HG03280 (cell line): ENCODE measurements at regions not wholly inside any gene's neighbourhood (a gene's known extent, or its start where the extent isn't known, plus 50 kb on each side); places are given as distances from the start of the nearest gene placed in this dataset.

Experiments
- ATAC-seq: cut with Tn5 transposase; IDR thresholded peaks from one replicate; pipeline ENCODE4 v1.9.1; 2021; ENCODE audit warnings: mild to moderate bottlenecking, moderate library complexity; ENCODE audit not compliant: unreplicated experiment

DNA sequence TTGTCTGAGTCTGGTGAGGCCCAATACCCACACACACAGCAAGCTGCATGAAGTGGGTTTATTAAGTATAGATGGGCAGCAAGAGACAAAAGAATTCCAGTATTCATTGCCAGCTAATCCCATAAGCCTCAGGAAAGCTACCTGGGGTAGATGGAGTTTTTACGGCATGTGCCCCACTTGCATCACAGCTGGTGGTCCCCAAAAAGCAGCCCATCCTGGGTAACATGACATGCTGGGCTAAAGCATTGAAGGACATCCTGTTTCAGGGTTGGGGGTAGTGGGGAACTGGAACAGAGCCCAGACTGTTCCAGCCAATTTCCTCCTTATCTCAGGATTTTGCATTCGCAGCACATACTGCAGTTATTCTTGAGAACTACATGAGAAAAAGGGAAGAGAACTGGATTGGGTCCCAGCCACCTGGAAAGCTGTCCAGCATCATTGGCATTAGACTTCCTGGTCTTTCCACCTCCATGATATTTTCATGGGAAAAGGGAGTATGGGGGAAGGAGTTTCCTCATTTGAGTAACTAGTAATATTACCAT lies 240.1 kb upstream of the MMADHC start:
- ATAC-seq = no peak

DNA sequence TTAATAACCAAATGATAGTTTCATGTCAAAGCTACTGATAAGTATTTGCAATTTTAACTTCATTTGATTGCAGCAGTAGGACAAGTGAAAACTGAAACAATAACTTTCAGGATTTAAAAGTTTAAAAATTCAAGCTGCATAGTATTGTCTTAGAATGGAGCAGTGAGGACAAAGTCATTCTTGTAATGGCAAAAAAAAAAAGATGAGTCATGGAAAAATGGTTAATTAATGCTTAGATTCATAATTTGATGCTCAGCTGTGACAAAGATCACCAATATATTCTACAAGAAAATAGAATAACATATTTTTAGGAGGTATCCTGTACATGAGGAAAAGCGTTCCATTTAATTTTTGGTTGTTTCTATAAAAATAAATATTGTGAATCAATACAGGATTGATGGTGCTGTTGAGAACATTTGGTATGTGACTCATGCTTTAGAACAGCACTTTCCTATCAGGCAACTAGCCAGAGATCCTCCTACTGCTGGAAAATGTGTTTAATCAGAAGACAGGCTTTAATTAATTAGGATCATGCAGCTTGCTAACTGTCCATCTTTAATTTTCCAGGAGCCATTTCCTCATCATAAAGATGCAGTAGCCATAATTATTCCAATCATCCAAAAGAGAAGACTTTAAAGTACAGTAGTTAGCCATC lies 239.0 kb upstream of the MMADHC start:
- no peak for ATAC-seq

DNA sequence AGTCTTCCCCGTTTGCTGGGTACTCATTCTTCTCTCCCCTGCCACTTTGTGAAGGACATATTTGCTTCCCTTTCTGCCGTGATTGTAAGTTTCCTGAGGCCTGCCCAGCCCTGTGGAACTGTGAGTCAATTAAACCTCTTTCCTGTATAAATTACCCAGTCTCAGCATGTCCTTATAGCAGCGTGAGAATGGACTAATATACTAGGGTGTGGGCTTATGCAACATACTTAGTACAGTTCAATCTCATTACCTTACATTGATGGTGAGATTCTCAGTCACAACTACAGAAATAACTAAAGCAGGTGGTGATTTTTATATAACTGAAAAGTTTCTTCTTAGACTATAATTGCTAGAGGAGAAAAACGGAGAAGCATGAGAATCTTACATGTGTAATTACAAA lies 237.9 kb upstream of the MMADHC start:
- ATAC-seq = no peak

DNA sequence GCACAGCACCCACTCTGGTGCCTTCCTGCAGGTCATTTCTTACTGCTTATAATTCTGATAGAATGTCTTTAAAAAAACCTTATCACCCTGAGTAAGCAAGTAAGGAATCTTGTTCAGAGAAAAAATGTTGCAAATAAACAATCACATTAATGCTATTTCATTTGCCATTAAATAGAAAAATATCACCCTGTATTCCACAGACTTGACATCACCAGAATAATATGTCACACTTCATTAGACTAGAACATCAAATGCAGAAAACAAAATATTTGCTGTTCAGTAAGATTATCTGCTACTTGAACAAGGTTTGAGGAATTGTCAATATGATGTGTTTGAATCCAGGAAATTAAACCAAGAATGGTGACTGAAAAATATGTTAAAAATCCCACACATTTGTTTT lies 236.6 kb upstream of the MMADHC start:
- ATAC-seq = no peak

DNA sequence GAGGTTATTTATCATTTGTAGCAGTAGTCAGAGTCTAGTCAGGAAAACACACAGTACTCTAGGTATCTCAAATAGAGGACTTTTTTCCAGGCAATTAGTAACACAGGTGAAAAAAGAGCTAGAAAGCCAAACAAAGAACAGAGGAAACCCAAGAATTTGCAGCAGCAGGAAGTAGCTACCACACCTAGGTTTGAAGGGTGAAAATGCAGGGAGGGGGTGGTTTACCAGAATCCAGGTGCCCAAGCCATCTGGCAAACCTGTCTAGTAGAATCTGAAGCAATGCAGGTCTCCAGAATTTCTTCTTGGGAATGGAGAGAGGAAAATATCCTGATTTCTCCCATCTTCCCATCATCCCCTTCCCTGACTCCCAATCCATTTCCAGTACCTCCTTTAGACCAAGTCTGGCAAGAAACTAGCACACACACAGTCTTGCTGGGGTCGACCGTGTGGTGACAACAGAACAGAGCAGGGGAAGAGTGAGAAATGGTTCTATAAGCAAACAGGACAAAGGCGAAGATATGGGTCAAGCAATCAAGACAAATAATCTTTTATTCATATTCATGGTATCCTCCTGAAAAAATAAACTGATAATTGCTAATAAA lies 231.9 kb upstream of the MMADHC start:
- ATAC-seq = no peak

DNA sequence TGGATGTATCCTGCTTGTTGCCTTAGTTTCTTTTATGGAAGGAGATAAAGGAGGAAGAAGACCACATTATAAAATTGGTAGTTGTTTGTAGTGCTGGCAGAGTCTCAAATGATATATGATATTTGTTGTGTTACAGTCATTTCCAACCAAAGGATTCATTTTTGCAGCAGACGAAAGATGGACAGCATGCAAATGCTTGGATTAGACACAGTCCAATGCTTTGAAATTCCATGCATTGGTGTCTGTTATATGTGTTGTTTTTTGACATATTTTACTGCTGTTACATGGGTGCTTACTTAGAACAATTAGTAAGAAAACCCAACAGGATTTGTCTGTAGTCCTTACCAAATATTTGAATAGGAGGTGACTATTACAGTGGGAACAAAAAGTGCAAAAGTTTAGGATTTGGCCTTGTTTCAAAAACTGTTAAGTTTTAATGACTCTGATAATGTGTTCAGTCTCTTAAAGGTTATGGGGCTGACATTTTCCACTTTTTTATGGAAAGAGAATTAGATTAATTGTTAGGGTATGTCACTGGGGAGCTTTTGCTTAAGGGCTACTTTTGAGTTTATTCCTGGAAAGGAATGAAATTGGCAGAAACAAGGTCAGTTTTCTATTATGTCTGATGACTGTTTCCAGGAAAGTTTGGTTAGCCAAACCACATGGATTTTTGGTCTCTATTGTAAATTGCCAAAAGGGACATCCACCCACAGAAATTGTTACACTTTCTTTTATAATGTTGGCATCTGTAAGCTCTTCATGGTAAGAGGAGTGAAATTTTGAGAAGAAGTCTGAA lies 229.4 kb upstream of the MMADHC start:
- no peak for ATAC-seq

DNA sequence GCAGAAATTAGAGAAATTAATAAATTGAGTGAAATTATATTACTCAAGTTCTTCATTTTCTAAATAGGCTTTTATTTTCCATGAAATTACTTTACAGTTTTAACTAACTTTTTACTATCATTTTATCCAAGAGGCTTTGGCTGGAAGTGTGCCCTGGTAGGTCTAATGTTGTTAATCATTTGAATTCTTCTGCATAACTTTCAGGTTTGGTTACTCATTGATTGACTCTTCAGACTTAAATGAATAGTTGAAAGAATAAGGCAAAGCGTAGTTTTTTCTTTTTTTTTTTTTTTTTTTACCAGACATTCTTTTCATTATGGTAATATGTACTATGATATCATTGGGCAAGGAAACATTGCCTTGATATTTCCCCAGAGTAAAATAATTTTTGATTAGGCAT lies 228.4 kb upstream of the MMADHC start:
- ATAC-seq = no peak

DNA sequence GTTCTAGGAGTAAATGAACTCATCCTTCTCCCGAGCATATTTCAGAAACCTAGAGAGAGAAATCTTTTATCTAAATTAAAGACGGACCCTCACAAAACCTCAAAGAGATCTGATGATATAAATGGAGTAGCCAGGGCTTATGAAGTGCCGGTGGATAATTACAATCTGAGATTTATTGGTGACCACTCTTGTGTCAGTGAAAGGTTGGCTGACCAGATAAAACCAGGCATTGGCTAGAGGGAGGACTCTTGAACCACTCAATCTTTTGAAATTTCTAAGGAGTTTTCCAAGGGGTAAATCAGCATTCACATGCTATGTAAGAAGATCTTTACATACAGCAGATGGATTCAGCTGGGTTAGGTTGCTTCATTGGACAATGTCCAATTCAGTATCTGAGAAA lies 227.3 kb upstream of the MMADHC start:
- no peak for ATAC-seq

DNA sequence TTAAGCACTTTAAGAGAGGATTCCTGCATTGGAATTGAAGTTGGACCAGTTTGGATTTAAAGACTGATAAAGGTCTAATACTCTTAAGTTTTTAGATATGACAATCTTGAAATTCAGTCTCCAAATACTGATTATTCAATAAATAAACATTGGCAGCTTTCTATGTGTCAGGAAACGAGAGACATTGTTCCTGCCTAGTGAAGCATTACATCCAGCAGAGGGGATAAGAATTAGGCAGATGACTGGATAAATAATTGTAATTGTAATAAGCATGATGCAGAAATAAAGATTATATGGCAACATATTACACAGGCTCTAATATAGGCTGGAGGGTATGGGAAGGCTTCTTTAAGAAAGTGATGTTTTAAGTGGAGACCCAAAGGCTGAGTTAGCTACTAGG lies 226.5 kb upstream of the MMADHC start:
- no peak for ATAC-seq

DNA sequence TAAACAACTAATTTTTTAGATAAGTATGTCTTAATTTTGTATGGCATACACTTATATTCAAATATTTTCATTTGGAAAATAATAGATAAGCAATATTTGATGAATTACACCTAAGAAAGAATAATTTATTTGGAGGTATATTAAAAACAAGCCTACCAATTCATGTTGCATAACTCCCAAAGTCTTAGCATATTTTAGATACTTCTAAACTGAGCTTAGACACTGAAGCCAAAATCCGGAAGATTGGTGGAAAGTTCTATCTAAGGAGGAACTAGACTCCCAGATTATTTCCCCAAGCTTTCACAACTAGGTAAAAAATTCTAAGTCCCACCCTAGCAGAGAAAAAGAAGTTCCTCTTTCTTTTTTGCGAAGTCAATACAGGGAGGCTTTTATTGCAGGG lies 221.0 kb upstream of the MMADHC start:
- ATAC-seq = no peak

DNA sequence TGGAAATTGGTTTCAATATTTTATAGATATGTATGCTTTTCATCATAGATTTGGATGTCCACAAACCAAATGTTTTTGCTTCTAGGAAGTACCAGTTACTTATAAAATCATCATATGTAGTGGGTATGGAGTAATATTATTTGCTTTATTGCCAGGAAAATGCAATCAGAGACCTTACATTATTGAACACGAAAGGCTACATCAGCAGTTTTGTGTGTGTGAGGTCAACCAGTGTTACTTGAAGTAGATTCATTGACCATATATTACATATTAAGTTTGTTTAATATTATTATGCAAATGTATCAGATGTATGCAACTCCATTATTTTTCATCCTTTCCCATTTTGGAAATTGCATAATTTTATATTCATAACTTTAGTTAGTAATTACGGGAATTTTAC lies 219.1 kb upstream of the MMADHC start:
- no peak for ATAC-seq

DNA sequence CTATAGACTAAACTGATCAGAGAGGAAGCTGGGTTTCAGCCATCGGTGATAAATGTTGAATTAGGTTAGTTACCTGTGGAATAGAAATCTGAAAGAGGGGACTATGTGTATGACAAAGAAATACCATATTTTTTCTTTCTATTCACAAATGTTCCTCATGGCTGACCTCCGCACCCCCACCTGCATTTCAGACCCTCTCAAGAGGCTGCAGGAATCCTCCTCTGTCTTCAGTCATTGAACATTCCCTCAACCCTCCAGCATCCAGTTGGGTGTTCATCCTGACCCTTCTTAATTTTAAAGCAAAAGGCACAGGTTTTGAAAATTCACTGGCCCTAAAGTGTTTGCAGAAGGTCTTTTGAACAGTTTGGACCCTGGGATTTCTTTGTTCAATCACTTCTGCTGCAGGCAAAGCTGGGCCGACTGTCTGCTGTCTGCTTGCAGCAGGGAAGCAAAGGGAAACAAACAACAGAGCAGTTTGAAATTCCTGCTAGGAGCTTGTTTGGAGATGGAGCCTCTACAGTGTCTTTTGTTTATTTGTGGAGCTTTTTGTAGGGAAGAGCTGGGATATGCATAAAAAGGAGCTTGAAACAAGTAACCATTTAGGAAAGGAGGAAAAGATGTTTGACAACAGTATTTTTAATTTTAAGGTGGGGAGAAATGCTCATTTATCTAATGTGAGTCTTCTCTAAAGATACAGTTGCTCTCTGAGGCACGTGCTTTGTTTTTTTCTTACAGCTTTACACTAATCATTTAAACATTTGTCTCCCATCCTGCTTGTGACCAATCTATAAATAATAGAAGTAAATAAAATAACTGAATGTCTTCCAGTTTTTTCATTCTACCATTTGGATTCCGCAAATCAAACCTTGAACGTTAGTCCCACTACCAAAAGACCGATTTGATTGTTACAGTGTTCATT lies 213.3 kb upstream of the MMADHC start:
- ATAC-seq = no peak

DNA sequence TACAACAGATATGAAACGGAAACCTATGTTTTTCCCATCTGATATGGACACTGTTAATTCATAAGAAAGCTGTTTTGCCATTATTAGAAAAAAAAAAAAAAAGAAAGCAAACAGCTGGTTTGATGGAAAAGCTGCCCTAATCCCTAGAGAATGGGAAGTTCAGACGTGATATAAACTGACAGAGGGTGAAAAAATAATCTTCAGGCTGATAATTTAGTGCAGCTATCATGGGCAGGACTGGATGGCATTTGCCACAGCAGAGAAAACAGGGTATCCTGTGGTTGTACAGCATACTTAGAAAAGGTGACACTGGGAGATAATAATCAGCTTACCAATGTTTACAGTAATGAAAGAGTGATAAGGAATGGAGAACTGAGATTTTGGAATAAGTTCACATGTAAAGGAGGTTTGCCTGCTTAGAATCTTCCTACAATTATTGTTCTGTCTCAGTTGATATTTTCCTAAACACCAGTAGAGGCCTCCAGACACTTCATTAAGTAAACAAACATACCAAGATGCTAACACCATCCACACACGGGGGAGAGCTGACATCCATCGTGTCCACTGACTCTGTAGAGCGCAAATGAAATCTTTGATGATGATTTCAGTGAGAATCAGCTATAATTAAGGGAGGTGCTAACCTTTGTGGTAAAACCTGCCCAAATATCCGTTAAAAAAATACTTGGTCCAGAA lies 211.6 kb upstream of the MMADHC start:
- ATAC-seq = no peak

DNA sequence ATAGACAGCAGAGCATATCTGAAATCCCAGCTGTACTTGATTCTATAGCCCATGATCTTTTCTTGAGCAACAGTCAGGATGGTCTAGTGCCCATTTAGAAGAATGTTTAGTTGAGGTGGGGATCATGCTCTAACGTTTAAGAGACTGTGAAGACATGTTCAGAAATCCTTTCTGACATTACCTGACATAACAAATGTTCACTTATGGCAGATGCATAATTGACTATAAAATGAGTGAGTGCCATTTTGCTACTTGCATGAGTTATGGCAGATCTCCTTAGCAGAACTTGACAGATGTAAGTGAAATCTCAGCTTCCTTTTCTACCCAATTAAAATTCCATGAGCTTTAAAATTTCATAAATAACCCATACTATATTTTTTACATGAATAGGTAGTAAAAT lies 209.5 kb upstream of the MMADHC start:
- no peak for ATAC-seq

DNA sequence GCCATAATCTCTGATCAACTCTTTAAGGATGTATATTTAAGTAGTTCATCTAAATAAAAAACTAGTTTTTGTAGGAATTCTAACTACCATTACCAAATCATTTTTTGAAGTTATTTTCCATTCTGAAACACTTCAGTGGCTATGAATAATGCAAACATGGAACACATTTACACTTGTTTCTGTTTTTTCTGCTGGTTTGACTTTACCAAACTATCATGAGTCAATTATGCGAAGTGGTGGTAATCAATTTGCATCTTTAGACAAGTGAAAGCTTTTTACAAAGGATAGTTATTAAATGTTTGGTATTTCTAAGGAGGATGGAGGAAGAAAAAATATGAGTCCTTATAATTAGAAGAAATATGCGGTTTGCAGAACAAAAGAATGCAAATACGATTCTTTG lies 202.0 kb upstream of the MMADHC start:
- no peak for ATAC-seq

DNA sequence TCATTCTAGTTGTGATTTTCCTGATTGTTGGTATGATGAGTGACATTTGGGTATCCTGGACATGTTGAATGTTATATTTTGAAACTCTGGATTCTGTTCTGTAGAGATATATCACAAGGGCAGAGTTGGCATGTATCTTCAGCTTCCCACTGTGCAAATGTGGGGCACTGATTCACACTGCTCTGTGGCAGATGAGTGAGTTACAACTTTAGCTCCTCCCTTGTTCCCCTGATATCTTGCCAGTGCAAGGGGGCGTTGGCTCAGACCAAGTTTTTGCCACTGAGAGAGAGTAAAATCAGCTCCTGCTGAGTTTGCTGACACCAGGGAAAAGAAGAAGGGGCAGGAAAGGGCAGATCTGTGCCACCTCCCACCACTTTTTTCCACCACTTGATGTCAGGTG lies 199.6 kb upstream of the MMADHC start:
- ATAC-seq = no peak

DNA sequence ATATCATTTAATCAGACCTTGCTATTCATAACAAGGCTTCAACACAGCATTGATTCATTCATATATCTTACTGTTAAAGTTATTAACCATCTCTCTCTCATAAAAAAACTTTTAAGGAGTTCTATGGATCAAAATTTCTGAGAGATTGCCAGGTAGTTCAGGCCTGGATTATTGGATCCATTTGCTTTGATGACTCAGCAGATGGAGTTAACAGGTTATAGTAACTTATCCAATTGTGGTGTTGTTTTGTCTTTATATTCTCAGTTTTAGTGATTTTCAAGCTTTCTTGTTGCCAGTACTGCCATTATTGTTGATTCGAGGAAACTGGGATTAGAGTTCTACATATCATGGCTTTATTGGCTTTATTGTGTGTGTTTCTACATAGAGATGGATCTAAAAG lies 195.7 kb upstream of the MMADHC start:
- ATAC-seq = no peak

DNA sequence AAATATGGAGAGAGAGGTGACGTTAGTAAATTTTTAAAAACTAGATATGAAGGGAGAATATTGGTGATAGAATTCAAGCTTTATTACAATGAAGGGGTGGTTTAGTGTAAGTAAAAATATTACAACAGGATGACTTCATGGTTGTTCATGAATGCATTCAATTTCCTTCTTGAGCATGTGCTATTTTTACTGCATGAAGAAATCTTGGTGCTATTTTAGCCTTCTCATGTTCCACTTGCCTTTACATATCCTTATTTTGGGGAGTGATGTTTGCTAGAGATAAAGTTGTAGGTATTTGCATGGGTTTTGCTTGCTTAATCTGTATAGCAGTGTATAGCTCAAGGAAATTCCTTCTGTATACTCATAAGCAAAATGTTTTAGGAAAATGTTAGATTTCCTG lies 195.0 kb upstream of the MMADHC start:
- ATAC-seq = no peak

DNA sequence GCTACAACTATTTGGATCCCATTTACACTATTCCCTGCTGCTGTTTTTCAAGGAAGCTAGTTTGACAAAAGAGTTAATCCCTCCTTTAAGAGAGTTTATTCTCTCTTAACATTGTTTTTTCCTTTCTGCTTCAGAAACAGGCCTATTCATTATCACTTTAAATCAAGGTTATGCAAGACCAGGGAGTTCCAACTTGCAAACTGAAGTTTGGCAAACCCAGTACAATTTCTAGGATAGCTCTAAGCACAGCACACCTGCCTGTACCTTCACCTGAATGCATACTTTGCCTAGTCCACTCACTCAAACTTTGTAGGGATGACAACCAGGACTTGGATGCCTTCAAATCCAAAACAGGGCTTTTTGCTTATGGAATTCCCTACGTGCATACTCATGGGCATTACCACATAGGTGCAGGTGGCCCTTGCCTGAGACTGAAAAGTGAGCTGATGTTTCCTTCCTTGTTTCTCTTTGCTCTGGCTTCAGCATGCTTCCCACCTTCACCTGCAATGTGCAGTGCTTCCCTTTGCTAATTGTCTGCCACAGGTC lies 193.8 kb upstream of the MMADHC start:
- no peak for ATAC-seq

DNA sequence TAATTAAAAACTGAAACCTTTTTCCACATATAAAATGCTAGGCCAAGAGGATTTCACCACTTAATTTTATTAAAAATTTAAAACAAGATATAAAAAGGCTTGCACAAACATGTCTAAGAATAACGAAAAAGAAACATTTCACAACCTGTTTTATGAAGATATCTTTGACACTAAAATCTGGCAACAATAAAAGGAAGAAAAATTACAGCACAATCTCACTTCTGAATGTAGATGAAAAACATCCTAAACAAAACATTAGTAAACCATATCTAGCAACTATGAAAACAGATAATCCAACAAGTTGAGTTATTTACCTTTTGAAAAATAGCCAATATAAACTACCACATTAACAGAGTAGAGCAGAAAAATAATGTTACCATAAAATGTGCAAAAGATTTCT lies 185.4 kb upstream of the MMADHC start:
- no peak for ATAC-seq
